NCI-H2081 treated with DMSO at 0.1 percent for 48 hours (cell line): ENCODE measurements at regions not wholly inside any gene's neighbourhood (a gene's known extent, or its start where the extent isn't known, plus 50 kb on each side); places are given as distances from the start of the nearest gene placed in this dataset.

Source experiments
- DNase-seq: peaks from one replicate; lab custom pipeline; 2025; lab: John Stamatoyannopoulos, UW

- no peak for DNase-seq
Observed at GRCh38 chr2:145199042-145199441, 679.1 kb upstream of the ZEB2 start.

GRCh38 chr2:145198555-145198954 is 678.6 kb upstream of the ZEB2 start:
- no peak for DNase-seq

GRCh38 chr2:145197944-145198343 is 678.0 kb upstream of the ZEB2 start:
- DNase-seq = no peak

- no peak for DNase-seq
Observed at GRCh38 chr2:145194673-145195072, 674.8 kb upstream of the ZEB2 start.

- DNase-seq = no peak
Observed at GRCh38 chr2:145190031-145190703, 670.2 kb upstream of the ZEB2 start.

- DNase-seq = no peak
Observed at GRCh38 chr2:145186303-145186702, 666.4 kb upstream of the ZEB2 start.

GRCh38 chr2:145185696-145186095 is 665.8 kb upstream of the ZEB2 start:
- no peak for DNase-seq

GRCh38 chr2:145184741-145185651 is 665.1 kb upstream of the ZEB2 start:
- no peak for DNase-seq

- DNase-seq = no peak
Observed at GRCh38 chr2:145169285-145169684, 649.4 kb upstream of the ZEB2 start.

GRCh38 chr2:145168091-145168490 is 648.2 kb upstream of the ZEB2 start:
- DNase-seq = no peak

- no peak for DNase-seq
Observed at GRCh38 chr2:145166731-145167302, 646.9 kb upstream of the ZEB2 start.

- DNase-seq = no peak
Observed at GRCh38 chr2:145161656-145162055, 641.7 kb upstream of the ZEB2 start.

GRCh38 chr2:145160855-145161254 is 640.9 kb upstream of the ZEB2 start:
- DNase-seq = no peak

- no peak for DNase-seq
Observed at GRCh38 chr2:145159676-145160075, 639.8 kb upstream of the ZEB2 start.

GRCh38 chr2:145157741-145158591 is 638.0 kb upstream of the ZEB2 start:
- DNase-seq = no peak

GRCh38 chr2:145157036-145157675 is 637.2 kb upstream of the ZEB2 start:
- no peak for DNase-seq

- DNase-seq = no peak
Observed at GRCh38 chr2:145156199-145156598, 636.3 kb upstream of the ZEB2 start.

- no peak for DNase-seq
Observed at GRCh38 chr2:145155196-145155595, 635.3 kb upstream of the ZEB2 start.

GRCh38 chr2:145154731-145155130 is 634.8 kb upstream of the ZEB2 start:
- no peak for DNase-seq

- DNase-seq = no peak
Observed at GRCh38 chr2:145146691-145147090, 626.8 kb upstream of the ZEB2 start.

GRCh38 chr2:145144131-145144728 is 624.3 kb upstream of the ZEB2 start:
- DNase-seq = no peak
